ENCODE measurements at regions not wholly inside any gene's neighbourhood (a gene's known extent, or its start where the extent isn't known, plus 50 kb on each side); places are given as distances from the start of the nearest gene placed in this dataset.

- H3K4me3 ChIP-seq (ENCODE audit: low read depth in 2 of 2, low read length in 1 of 2): no peak overlapping the region
- TF ChIP-seq CHD2 (IDR thresholded peaks at IDR 0.05; ENCODE audit: low read length, partially characterized antibody) (no peak), NRF1 (IDR thresholded peaks at IDR 0.05; ENCODE audit: low read depth, low read length) (no peak), SMC3 (IDR thresholded peaks at IDR 0.05; ENCODE audit: low read depth, low read length) (no peak), GABPA (IDR thresholded peaks at IDR 0.05; ENCODE audit: low read depth) (no peak), CTCF (IDR thresholded peaks at IDR 0.05) (no peak), TCF12 (IDR thresholded peaks at IDR 0.05) (no peak)
- no peak overlapping the region for H3K27ac ChIP-seq (ENCODE audit: low read depth in 2 of 2, low read length in 1 of 2)
- no peaks in the 10 kb centered on the region for H3F3A ChIP-seq (replicated peaks; ENCODE audit: insufficient read depth)
- H3K36me3 ChIP-seq (replicated peaks in 1 of 2; ENCODE audit: control insufficient read depth in 1 of 2, insufficient read depth in 2 of 2, low read length in 1 of 2): no peaks in the 10 kb centered on the region
- H3K9me2 ChIP-seq: no peaks in the 10 kb centered on the region
- ChIA-PET CTCF (no interaction called here), POLR2A (no interaction called here)
- WGBS (ENCODE audit: low lambda C conversion rate): 75% methylated on average over 5 of the region's 7 CpGs
- no peaks in the 10 kb centered on the region for H3K9me3 ChIP-seq
- H2AFZ ChIP-seq (ENCODE audit: low read depth): no peak overlapping the region
- H3K79me2 ChIP-seq (ENCODE audit: insufficient read depth): no peaks in the 10 kb centered on the region
- H3K4me2 ChIP-seq: no peak overlapping the region
- no peak overlapping the region for H3K9ac ChIP-seq
- peaks cover 0 to 11% of the 10 kb centered on the region in 2 experiments; a peak in 2 of 4 replicates for H3K4me1 ChIP-seq (ENCODE audit: control insufficient read depth in 1 of 2, insufficient read depth in 2 of 2, low read depth in 1 of 2, low read length in 1 of 2)
- no peaks in the 10 kb centered on the region for H4K20me1 ChIP-seq (ENCODE audit: insufficient read depth)
- no peak for DNase-seq
- H3K27me3 ChIP-seq (ENCODE audit: insufficient read depth): no peaks in the 10 kb centered on the region
These were observed 233.1 kb upstream of the ANKRD55 start for GRCh38 chr5:56466136-56466816.

DNA sequence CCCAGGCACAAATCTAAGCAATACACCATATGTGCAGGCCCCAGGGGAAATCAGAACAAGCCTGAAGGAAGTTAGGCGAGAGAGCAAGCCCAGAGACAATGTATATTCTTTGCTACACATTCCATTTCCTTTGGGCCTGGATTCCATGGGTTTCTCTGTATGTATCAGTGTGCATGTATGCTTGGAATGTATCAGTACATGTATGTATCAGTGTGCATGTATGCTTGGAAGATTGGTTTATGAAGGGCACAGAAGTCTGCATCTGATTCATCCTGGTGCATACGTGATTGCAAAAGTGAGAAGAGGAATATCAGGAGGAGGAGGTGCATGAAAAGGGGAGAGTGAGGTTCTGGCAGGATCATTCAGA lies 232.6 kb upstream of the ANKRD55 start:
- POLR2A ChIA-PET: no interaction called here

More for the DNA sequence above, 232.6 kb upstream of the ANKRD55 start:
- TF ChIP-seq NRF1 (IDR thresholded peaks at IDR 0.05; ENCODE audit: low read depth, low read length): no peak
- no peak for TF ChIP-seq PBX3 (IDR thresholded peaks at IDR 0.05)
- no peak for TF ChIP-seq EZH2phosphoT487 (IDR thresholded peaks at IDR 0.05; ENCODE audit: borderline replicate concordance, low read depth)
- TF ChIP-seq MXI1 (IDR thresholded peaks at IDR 0.05; ENCODE audit: low read depth, low read length): no peak
- no peak for TF ChIP-seq POLR2AphosphoS5 (IDR thresholded peaks at IDR 0.05; ENCODE audit: low read depth, low read length)
- no peak for TF ChIP-seq RCOR1 (IDR thresholded peaks at IDR 0.05; ENCODE audit: low read length)
- no peak for TF ChIP-seq FOXJ3 (CRISPR knock-in tag; IDR thresholded peaks at IDR 0.05)
- TF ChIP-seq YY1 (IDR thresholded peaks at IDR 0.05; ENCODE audit: low read depth): no peak
- TF ChIP-seq FOXM1 (IDR thresholded peaks at IDR 0.05; ENCODE audit: low read depth): no peak
- TF ChIP-seq GABPA (IDR thresholded peaks at IDR 0.05; ENCODE audit: low read depth): no peak
- TF ChIP-seq SMC3 (IDR thresholded peaks at IDR 0.05; ENCODE audit: low read depth, low read length): no peak
- TF ChIP-seq FOSL2 (IDR thresholded peaks at IDR 0.05; ENCODE audit: borderline replicate concordance, low read depth): no peak
- TF ChIP-seq, protein P1, sequence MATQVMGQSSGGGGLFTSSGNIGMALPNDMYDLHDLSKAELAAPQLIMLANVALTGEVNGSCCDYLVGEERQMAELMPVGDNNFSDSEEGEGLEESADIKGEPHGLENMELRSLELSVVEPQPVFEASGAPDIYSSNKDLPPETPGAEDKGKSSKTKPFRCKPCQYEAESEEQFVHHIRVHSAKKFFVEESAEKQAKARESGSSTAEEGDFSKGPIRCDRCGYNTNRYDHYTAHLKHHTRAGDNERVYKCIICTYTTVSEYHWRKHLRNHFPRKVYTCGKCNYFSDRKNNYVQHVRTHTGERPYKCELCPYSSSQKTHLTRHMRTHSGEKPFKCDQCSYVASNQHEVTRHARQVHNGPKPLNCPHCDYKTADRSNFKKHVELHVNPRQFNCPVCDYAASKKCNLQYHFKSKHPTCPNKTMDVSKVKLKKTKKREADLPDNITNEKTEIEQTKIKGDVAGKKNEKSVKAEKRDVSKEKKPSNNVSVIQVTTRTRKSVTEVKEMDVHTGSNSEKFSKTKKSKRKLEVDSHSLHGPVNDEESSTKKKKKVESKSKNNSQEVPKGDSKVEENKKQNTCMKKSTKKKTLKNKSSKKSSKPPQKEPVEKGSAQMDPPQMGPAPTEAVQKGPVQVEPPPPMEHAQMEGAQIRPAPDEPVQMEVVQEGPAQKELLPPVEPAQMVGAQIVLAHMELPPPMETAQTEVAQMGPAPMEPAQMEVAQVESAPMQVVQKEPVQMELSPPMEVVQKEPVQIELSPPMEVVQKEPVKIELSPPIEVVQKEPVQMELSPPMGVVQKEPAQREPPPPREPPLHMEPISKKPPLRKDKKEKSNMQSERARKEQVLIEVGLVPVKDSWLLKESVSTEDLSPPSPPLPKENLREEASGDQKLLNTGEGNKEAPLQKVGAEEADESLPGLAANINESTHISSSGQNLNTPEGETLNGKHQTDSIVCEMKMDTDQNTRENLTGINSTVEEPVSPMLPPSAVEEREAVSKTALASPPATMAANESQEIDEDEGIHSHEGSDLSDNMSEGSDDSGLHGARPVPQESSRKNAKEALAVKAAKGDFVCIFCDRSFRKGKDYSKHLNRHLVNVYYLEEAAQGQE (IDR thresholded peaks at IDR 0.05; ENCODE audit: low read depth, low read length): no peak
- no peak for TF ChIP-seq JUND (IDR thresholded peaks at IDR 0.05)
- no peak for TF ChIP-seq ELF1 (IDR thresholded peaks at IDR 0.05)
- TF ChIP-seq, protein P2, sequence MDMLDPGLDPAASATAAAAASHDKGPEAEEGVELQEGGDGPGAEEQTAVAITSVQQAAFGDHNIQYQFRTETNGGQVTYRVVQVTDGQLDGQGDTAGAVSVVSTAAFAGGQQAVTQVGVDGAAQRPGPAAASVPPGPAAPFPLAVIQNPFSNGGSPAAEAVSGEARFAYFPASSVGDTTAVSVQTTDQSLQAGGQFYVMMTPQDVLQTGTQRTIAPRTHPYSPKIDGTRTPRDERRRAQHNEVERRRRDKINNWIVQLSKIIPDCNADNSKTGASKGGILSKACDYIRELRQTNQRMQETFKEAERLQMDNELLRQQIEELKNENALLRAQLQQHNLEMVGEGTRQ (IDR thresholded peaks at IDR 0.05; ENCODE audit: borderline replicate concordance, low read depth, low read length): no peak
- no peak for TF ChIP-seq TCF12 (IDR thresholded peaks at IDR 0.05)
- TF ChIP-seq CHD2 (IDR thresholded peaks at IDR 0.05; ENCODE audit: low read length, partially characterized antibody): no peak
- no peak for TF ChIP-seq SIN3A (IDR thresholded peaks at IDR 0.05; ENCODE audit: borderline replicate concordance, low read depth, low read length)
- Histone ChIP-seq H3K4me3 (ENCODE audit: low read depth in 2 of 2, low read length in 1 of 2) (no peak overlapping the region), H3K27me3 (ENCODE audit: insufficient read depth) (no peaks in the 10 kb centered on the region), H3K9me3 (no peaks in the 10 kb centered on the region), H3K79me2 (ENCODE audit: insufficient read depth) (no peaks in the 10 kb centered on the region), H3K4me1 (ENCODE audit: control insufficient read depth in 1 of 2, insufficient read depth in 2 of 2, low read depth in 1 of 2, low read length in 1 of 2) (peaks cover 0 to 16% of the 10 kb centered on the region in 2 experiments; a peak in 2 of 4 replicates), H3K36me3 (replicated peaks in 1 of 2; ENCODE audit: control insufficient read depth in 1 of 2, insufficient read depth in 2 of 2, low read length in 1 of 2) (no peaks in the 10 kb centered on the region), H3K9ac (no peak overlapping the region), H3K27ac (ENCODE audit: low read depth in 2 of 2, low read length in 1 of 2) (no peak overlapping the region), H2AFZ (ENCODE audit: low read depth) (no peak overlapping the region), H3K4me2 (no peak overlapping the region), H4K20me1 (ENCODE audit: insufficient read depth) (no peaks in the 10 kb centered on the region), H3F3A (replicated peaks; ENCODE audit: insufficient read depth) (no peaks in the 10 kb centered on the region), H3K9me2 (no peaks in the 10 kb centered on the region)
- 96% methylated on average over 2 of the region's 2 CpGs for WGBS (ENCODE audit: low lambda C conversion rate)
- DNase-seq: no peak
- CTCF ChIA-PET: no interaction called here
